ENCODE measurements at regions not wholly inside any gene's neighbourhood (a gene's known extent, or its start where the extent isn't known, plus 50 kb on each side); places are given as distances from the start of the nearest gene placed in this dataset.

DNA sequence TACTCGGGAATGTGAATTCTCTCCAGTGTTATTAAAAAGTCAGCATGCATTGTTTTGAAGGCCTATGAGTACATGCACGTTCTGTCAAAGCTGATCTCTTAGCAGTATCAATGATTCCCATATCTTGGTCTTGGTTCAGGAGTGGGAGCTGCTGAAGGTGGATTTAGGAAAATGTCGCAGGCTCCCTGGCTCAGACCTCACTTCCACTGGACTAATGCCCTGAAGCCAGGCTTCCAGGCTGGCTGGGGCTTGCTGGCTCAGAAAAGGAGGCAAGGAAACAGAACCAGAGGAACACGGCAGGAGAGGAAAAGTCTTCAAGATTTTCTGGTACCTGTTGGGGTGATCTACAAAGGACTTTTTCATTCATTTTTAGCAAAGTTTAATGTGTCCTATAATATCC lies 81.6 kb downstream of the OLIG3 start:
- no peak for DNase-seq
- Mint-ChIP-seq H3K27me3 (ENCODE audit: low read depth in 3 of 3) (peaks cover 0 to 2% (median 0%) of the 10 kb centered on the region in 3 donors), H3K4me3 (no peak overlapping the region), H3K9me3 (no peaks in the 10 kb centered on the region), H3K27ac (no peak overlapping the region), H3K36me3 (peaks cover 0 to 6% (median 4%) of the 10 kb centered on the region in 3 donors), H3K4me1 (peaks cover 32 to 51% of the 10 kb centered on the region in 2 donors)

- DNase-seq = no peak
- H3K27me3 Mint-ChIP-seq (ENCODE audit: low read depth in 3 of 3) = peaks cover 0 to 3% (median 2%) of the 10 kb centered on the region in 3 donors
- H3K36me3 Mint-ChIP-seq = peaks cover 4 to 16% (median 7%) of the 10 kb centered on the region in 3 donors
- peaks cover 40 to 55% of the 10 kb centered on the region in 2 donors for H3K4me1 Mint-ChIP-seq
- H3K4me3 Mint-ChIP-seq = no peak overlapping the region
- peak overlapping the region in 1 of 6 donors; percentile 69 for H3K27ac Mint-ChIP-seq
- H3K9me3 Mint-ChIP-seq = peaks cover 0 to 10% (median 7%) of the 10 kb centered on the region in 6 donors
These were observed 84.9 kb downstream of the OLIG3 start for GRCh38 chr6:137409266-137409777.

- peak overlapping the region in 5 of 6 donors; percentile 9 to 86 (median 40) for H3K27ac Mint-ChIP-seq
- H3K4me3 Mint-ChIP-seq = peak overlapping the region in 4 of 5 donors; percentile 12 to 39 (median 29)
- DNase-seq = no peak
- peaks cover 0 to 10% (median 7%) of the 10 kb centered on the region in 6 donors for H3K9me3 Mint-ChIP-seq
- H3K27me3 Mint-ChIP-seq (ENCODE audit: low read depth in 3 of 3) = peaks cover 0 to 3% (median 0%) of the 10 kb centered on the region in 3 donors
- H3K36me3 Mint-ChIP-seq = peaks cover 4 to 16% (median 7%) of the 10 kb centered on the region in 3 donors
- peaks cover 35 to 41% of the 10 kb centered on the region in 2 donors for H3K4me1 Mint-ChIP-seq
These were observed 86.4 kb downstream of the OLIG3 start for GRCh38 chr6:137407816-137408215.

DNA sequence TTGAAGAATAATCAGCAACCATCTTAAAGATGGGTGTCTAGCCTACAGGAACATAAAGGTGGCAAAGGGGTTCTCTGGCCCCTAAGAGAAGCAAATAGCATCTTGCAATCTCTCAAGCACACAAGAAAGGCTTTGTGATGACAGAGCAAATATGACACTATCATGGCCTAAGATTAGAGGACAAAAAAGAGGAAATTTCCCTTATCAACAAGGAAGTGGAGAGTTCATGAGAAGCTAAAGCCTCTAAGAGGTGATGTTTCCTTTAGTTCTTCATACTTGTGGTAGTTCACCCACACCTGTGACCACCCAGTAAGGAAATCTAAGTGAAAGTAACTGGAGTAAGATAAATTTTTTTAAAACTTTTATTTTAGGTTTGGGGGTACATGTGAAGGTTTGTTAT lies 88.4 kb downstream of the OLIG3 start:
- H3K27ac Mint-ChIP-seq = peak overlapping the region in 4 of 6 donors; percentile 10 to 76 (median 40)
- H3K9me3 Mint-ChIP-seq = peaks cover 0 to 10% (median 7%) of the 10 kb centered on the region in 6 donors
- H3K36me3 Mint-ChIP-seq = peaks cover 7 to 19% (median 10%) of the 10 kb centered on the region in 3 donors
- peak overlapping the region in 2 of 5 donors; percentile 1 to 26 for H3K4me3 Mint-ChIP-seq
- no peak for DNase-seq
- H3K27me3 Mint-ChIP-seq (ENCODE audit: low read depth in 3 of 3) = peaks cover 0 to 3% (median 0%) of the 10 kb centered on the region in 3 donors
- H3K4me1 Mint-ChIP-seq = peaks cover 35 to 41% of the 10 kb centered on the region in 2 donors

DNA sequence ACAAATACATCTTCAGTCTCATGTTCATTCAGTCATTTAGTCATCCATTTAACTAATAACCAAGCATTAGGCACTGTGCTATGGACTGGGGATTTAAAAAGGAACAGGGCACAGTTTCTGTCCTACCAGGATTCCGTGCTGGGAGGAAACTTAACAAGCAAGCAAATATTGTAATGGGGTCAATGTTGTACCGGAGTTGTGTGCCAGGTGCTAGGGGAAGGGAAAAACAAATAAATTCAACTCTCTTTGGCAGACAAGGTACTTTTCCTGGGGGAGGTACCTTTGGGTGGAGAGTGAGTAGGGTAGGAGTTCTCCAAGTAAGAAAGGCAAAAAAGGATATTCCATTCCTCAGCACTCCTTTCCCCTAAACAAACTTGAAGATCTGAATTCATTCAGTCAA lies 90.3 kb downstream of the OLIG3 start:
- no peak overlapping the region for H3K27ac Mint-ChIP-seq
- H3K4me3 Mint-ChIP-seq = no peak overlapping the region
- no peak for DNase-seq
- H3K4me1 Mint-ChIP-seq = peaks cover 30 to 37% of the 10 kb centered on the region in 2 donors
- peaks cover 0 to 10% (median 7%) of the 10 kb centered on the region in 6 donors for H3K9me3 Mint-ChIP-seq
- H3K36me3 Mint-ChIP-seq = peaks cover 6 to 19% (median 7%) of the 10 kb centered on the region in 3 donors
- peaks cover 0 to 3% (median 0%) of the 10 kb centered on the region in 3 donors for H3K27me3 Mint-ChIP-seq (ENCODE audit: low read depth in 3 of 3)

GRCh38 chr6:137403443-137403842 lies 90.8 kb downstream of the OLIG3 start:
- DNase-seq = no peak
- Mint-ChIP-seq H3K9me3 (peaks cover 0 to 10% (median 7%) of the 10 kb centered on the region in 6 donors), H3K4me1 (peaks cover 30 to 36% of the 10 kb centered on the region in 2 donors), H3K27me3 (ENCODE audit: low read depth in 3 of 3) (peaks cover 0 to 3% (median 0%) of the 10 kb centered on the region in 3 donors), H3K27ac (no peak overlapping the region), H3K4me3 (no peak overlapping the region), H3K36me3 (peaks cover 6 to 19% (median 7%) of the 10 kb centered on the region in 3 donors)

- peaks cover 0 to 8% (median 5%) of the 10 kb centered on the region in 6 donors for H3K9me3 Mint-ChIP-seq
- H3K4me1 Mint-ChIP-seq = peaks cover 24 to 30% of the 10 kb centered on the region in 2 donors
- no peak for DNase-seq
- no peak overlapping the region for H3K27ac Mint-ChIP-seq
- H3K27me3 Mint-ChIP-seq (ENCODE audit: low read depth in 3 of 3) = peaks cover 0 to 3% (median 0%) of the 10 kb centered on the region in 3 donors
- H3K36me3 Mint-ChIP-seq = peaks cover 9 to 10% (median 10%) of the 10 kb centered on the region in 3 donors
- no peak overlapping the region for H3K4me3 Mint-ChIP-seq
These were observed 92.0 kb downstream of the OLIG3 start for GRCh38 chr6:137402143-137402680.

GRCh38 chr6:137401088-137401487 lies 93.1 kb downstream of the OLIG3 start:
- no peaks in the 10 kb centered on the region for H3K9me3 Mint-ChIP-seq
- no peak overlapping the region for H3K27ac Mint-ChIP-seq
- peaks cover 4 to 10% (median 6%) of the 10 kb centered on the region in 3 donors for H3K36me3 Mint-ChIP-seq
- peaks cover 13 to 18% of the 10 kb centered on the region in 2 donors for H3K4me1 Mint-ChIP-seq
- H3K27me3 Mint-ChIP-seq (ENCODE audit: low read depth in 3 of 3) = no peaks in the 10 kb centered on the region
- no peak overlapping the region for H3K4me3 Mint-ChIP-seq
- DNase-seq = no peak

DNA sequence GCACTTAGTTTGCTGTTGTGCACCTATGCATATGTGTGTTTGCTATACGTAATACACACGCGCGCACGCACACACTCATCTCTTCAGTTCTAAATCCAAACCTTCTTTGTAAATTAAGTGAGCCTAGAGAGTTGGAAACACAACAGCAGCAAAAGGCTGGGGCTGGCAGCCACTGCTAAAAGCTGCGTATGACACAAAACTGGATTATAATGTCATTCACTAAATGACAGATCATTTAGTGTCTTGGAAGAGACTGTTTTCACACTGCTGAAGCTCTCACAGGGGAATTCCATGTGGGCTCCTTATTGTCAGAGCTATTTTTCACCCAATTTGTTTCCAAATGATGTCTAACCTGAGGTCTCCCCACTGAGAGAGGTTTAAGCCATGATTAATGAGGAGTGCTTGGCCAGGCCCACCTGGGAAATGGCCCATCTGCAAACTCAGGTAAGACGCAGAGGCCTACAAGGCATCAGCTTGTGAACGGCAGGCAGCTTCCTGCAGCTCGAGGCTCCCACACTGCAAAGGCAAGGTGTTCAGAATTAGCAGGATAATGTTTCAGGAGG lies 94.2 kb downstream of the OLIG3 start:
- Mint-ChIP-seq H3K4me1 (peaks cover 6 to 21% of the 10 kb centered on the region in 2 donors), H3K27ac (no peak overlapping the region), H3K4me3 (no peak overlapping the region), H3K36me3 (peaks cover 3 to 10% (median 4%) of the 10 kb centered on the region in 3 donors), H3K27me3 (ENCODE audit: low read depth in 3 of 3) (no peaks in the 10 kb centered on the region), H3K9me3 (peaks cover 0 to 3% (median 0%) of the 10 kb centered on the region in 6 donors)
- DNase-seq = no peak

- DNase-seq = no peak
- Mint-ChIP-seq H3K27ac (peak overlapping the region in 1 of 6 donors; percentile 17), H3K4me1 (peaks cover 42 to 60% of the 10 kb centered on the region in 2 donors)
These were observed 98.9 kb downstream of the OLIG3 start for GRCh38 chr6:137395316-137395715.

DNA sequence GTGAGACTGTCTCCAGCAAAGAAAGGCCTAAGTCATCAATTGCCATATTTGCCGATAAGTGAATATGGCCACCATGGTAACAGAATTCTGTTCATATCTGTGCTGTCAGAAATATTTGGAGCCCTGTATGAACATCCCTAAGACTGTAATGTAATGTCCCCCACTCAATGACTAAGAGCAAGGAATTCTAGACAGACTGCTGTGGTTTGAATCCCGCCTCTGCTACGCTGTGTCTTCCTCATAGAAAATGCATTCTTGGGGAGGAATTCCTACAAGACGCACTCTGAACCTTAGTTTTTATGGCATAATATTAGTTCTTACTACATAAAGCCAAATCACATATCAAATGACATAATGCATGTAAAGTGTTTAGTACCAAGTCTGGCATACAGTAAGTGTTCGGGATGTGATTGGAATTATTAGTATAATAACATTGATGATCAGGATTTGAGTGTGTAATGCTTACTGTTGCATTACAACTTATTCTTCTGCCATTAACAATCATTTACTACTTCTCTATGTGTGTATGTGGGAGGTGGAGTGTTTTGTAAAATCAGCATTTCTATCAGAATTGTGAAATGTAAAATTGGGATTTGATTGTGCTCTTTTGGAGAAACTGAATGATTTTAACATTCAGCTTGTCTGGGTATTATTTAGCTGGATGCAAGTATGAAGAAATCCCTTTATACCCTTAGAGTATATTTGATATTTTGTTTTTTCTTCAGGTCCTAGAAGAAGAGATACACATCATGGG lies 103.0 kb downstream of the OLIG3 start:
- H3K27ac Mint-ChIP-seq = peak overlapping the region; percentile 92 to 95 (median 94)
- H3K4me3 Mint-ChIP-seq = peak overlapping the region; percentile 6 to 86 (median 40)
- DNase-seq = no peak
- peaks cover 79 to 92% of the 10 kb centered on the region in 2 donors for H3K4me1 Mint-ChIP-seq
- H3K36me3 Mint-ChIP-seq = peaks cover 10 to 22% (median 11%) of the 10 kb centered on the region in 3 donors
- peaks cover 2 to 17% (median 12%) of the 10 kb centered on the region in 6 donors for H3K9me3 Mint-ChIP-seq
- no peaks in the 10 kb centered on the region for H3K27me3 Mint-ChIP-seq (ENCODE audit: low read depth in 3 of 3)

More at GRCh38 chr6:137395316-137395715, 98.9 kb downstream of the OLIG3 start:
- no peak overlapping the region for H3K4me3 Mint-ChIP-seq
- no peaks in the 10 kb centered on the region for H3K27me3 Mint-ChIP-seq (ENCODE audit: low read depth in 3 of 3)
- H3K9me3 Mint-ChIP-seq = peaks cover 0 to 9% (median 0%) of the 10 kb centered on the region in 6 donors
- peaks cover 10 to 15% (median 15%) of the 10 kb centered on the region in 3 donors for H3K36me3 Mint-ChIP-seq

DNA sequence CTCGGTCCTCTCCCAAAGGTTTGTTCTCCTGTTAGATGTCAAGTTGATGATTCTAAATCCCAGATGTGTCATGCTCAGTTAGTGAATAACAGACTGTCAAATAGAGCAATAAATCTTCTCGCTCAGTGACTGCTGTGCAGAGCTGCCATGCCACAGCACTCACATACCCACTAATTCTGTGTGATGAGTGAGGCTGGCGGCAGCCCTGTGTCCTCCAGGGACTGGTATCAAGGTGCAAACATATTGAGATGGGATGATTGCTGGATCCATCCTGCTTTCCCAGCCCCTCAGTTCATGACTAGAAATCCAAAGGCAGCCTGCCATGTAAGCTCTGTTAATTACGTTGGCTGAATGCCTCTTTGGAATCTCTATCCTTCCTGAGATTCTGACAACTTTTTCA lies 103.9 kb downstream of the OLIG3 start:
- H3K4me3 Mint-ChIP-seq = peak overlapping the region; percentile 73 to 86 (median 79)
- peak overlapping the region; percentile 92 to 95 (median 94) for H3K27ac Mint-ChIP-seq
- peaks cover 16 to 30% (median 18%) of the 10 kb centered on the region in 3 donors for H3K36me3 Mint-ChIP-seq
- no peaks in the 10 kb centered on the region for H3K27me3 Mint-ChIP-seq (ENCODE audit: low read depth in 3 of 3)
- peaks cover 6 to 25% (median 17%) of the 10 kb centered on the region in 6 donors for H3K9me3 Mint-ChIP-seq
- H3K4me1 Mint-ChIP-seq = peaks cover 88 to 95% of the 10 kb centered on the region in 2 donors
- no peak for DNase-seq

- peaks cover 0 to 2% (median 0%) of the 10 kb centered on the region in 3 donors for H3K27me3 Mint-ChIP-seq (ENCODE audit: low read depth in 3 of 3)
- H3K9me3 Mint-ChIP-seq = peaks cover 4 to 25% (median 16%) of the 10 kb centered on the region in 6 donors
- DNase-seq = peak; percentile 76 to 79 (median 79)
- H3K4me1 Mint-ChIP-seq = peaks cover 89 to 96% of the 10 kb centered on the region in 2 donors
- H3K27ac Mint-ChIP-seq = peak overlapping the region; percentile 92 to 95 (median 94)
- peaks cover 11 to 30% (median 12%) of the 10 kb centered on the region in 3 donors for H3K36me3 Mint-ChIP-seq
- peak overlapping the region; percentile 73 to 86 (median 79) for H3K4me3 Mint-ChIP-seq
These were observed 105.0 kb downstream of the OLIG3 start for GRCh38 chr6:137389150-137389704.
